H9 (cell line): ENCODE measurements at regions not wholly inside any gene's neighbourhood (a gene's known extent, or its start where the extent isn't known, plus 50 kb on each side); places are given as distances from the start of the nearest gene placed in this dataset.

Experiments used
- DNase-seq: peaks from one replicate; pipeline ENCODE4 v3.0.0-alpha.2; 2017
- H2AFZ ChIP-seq: one replicate; pipeline ENCODE4 v1.6.1; 2013; ENCODE audit warnings: mild to moderate bottlenecking, low read length, control low read depth, moderate library complexity
- H2AK5ac ChIP-seq: 2 replicates; pipeline ENCODE4 v1.6.1; 2013; ENCODE audit warnings: low read length, control low read depth, mixed read lengths; ENCODE audit not compliant: insufficient read length
- H2BK120ac ChIP-seq: one replicate; pipeline ENCODE4 v1.6.1; 2013; ENCODE audit warnings: low read depth, mild to moderate bottlenecking, low read length, control low read depth, inconsistent platforms; ENCODE audit not compliant: poor library complexity, severe bottlenecking
- H2BK12ac ChIP-seq: 2 replicates; pipeline ENCODE4 v1.6.1; 2013; ENCODE audit warnings: low read length, control low read depth, mixed read lengths, low read depth; ENCODE audit not compliant: insufficient read length
- H2BK15ac ChIP-seq: 2 replicates; pipeline ENCODE4 v1.6.1; 2013; ENCODE audit warnings: low read depth, low read length, control low read depth
- H2BK20ac ChIP-seq: one replicate; pipeline ENCODE4 v1.6.1; 2013; ENCODE audit warnings: low read depth, mild to moderate bottlenecking, low read length, control low read depth, inconsistent platforms; ENCODE audit not compliant: poor library complexity, severe bottlenecking
- H2BK5ac ChIP-seq: 2 replicates; pipeline ENCODE4 v1.6.1; 2013; ENCODE audit warnings: low read length, control low read depth, mixed read lengths; ENCODE audit not compliant: insufficient read length
- H3K14ac ChIP-seq: 2 replicates; pipeline ENCODE4 v1.6.1; 2013; ENCODE audit warnings: low read length, control low read depth; ENCODE audit not compliant: insufficient read depth
- H3K18ac ChIP-seq: 2 replicates; pipeline ENCODE4 v1.6.1; 2013; ENCODE audit warnings: low read depth, mild to moderate bottlenecking, mixed read lengths, low read length, control low read depth; ENCODE audit not compliant: insufficient read length
- H3K23ac ChIP-seq: 2 replicates; pipeline ENCODE4 v1.6.1; 2013; ENCODE audit warnings: low read length, control low read depth, mixed read lengths, low read depth; ENCODE audit not compliant: insufficient read length
- H3K23me2 ChIP-seq: 2 replicates; pipeline ENCODE4 v1.6.1; 2013; ENCODE audit warnings: low read depth, mild to moderate bottlenecking, mixed read lengths, low read length, control low read depth; ENCODE audit not compliant: insufficient read length, poor library complexity, severe bottlenecking
- H3K27ac ChIP-seq: 2 replicates; pipeline ENCODE4 v1.5.1; 2013; ENCODE audit warnings: low read length, control low read depth, mixed read lengths, low read depth; ENCODE audit not compliant: insufficient read length
- H3K27me3 ChIP-seq: 2 replicates; pipeline ENCODE4 v1.6.1; 2013; ENCODE audit warnings: low read length, control low read depth, inconsistent platforms; ENCODE audit not compliant: insufficient read depth
- H3K4ac ChIP-seq: 2 replicates; pipeline ENCODE4 v1.6.1; 2013; ENCODE audit warnings: low read depth, mild to moderate bottlenecking, control low read depth, inconsistent platforms, low read length, moderate library complexity
- H3K4me1 ChIP-seq: 2 replicates; pipeline ENCODE4 v1.6.1; 2013; ENCODE audit warnings: low read length, control low read depth, inconsistent platforms; ENCODE audit not compliant: insufficient read depth
- H3K4me2 ChIP-seq: 2 replicates; pipeline ENCODE4 v1.6.1; 2013; ENCODE audit warnings: low read length, control low read depth, mixed read lengths; ENCODE audit not compliant: insufficient read length, insufficient read depth
- H3K56ac ChIP-seq: 2 replicates; pipeline ENCODE4 v1.6.1; 2013; ENCODE audit warnings: low read depth, mild to moderate bottlenecking, mixed read lengths, low read length, control low read depth; ENCODE audit not compliant: insufficient read length
- H3K79me1 ChIP-seq: 2 replicates; pipeline ENCODE4 v1.6.1; 2013; ENCODE audit warnings: low read depth, mild to moderate bottlenecking, moderate library complexity, low read length, control low read depth, inconsistent platforms; ENCODE audit not compliant: insufficient read depth, poor library complexity, severe bottlenecking
- H3K79me2 ChIP-seq: 2 replicates; pipeline ENCODE4 v1.6.1; 2013; ENCODE audit warnings: low read length, control low read depth, inconsistent platforms; ENCODE audit not compliant: insufficient read depth
- H3K9ac ChIP-seq: 2 replicates; pipeline ENCODE4 v1.6.1; 2013; ENCODE audit warnings: low read length, control low read depth, mixed read lengths; ENCODE audit not compliant: insufficient read length; ENCODE audit errors: extremely low read depth
- H3K9me3 ChIP-seq: one replicate; pipeline ENCODE4 v1.6.1; 2013; ENCODE audit warnings: low read depth, low read length, inconsistent platforms; ENCODE audit not compliant: control insufficient read depth
- H3T11ph ChIP-seq: one replicate; pipeline ENCODE4 v1.6.1; 2013; ENCODE audit warnings: mild to moderate bottlenecking, low read length, control low read depth, inconsistent platforms
- H4K20me1 ChIP-seq: one replicate; pipeline ENCODE4 v1.6.1; 2013; ENCODE audit not compliant: control insufficient read depth, insufficient read length, insufficient read depth
- H4K5ac ChIP-seq: 2 replicates; pipeline ENCODE4 v1.6.1; 2013; ENCODE audit warnings: low read depth, mild to moderate bottlenecking, mixed read lengths, low read length, control low read depth; ENCODE audit not compliant: insufficient read length
- H4K8ac ChIP-seq: replicated peaks from 2 replicates; pipeline ENCODE4 v1.6.1; 2013; ENCODE audit warnings: low read length, control low read depth, mixed read lengths, low read depth; ENCODE audit not compliant: insufficient read length
- H4K91ac ChIP-seq: 2 replicates; pipeline ENCODE4 v1.6.1; 2013; ENCODE audit warnings: low read depth, mild to moderate bottlenecking, moderate library complexity, mixed read lengths, low read length, control low read depth; ENCODE audit not compliant: insufficient read length
- H3K27ac Mint-ChIP-seq, 3 experiments: 2 replicates in 2 of 3; 3 replicates in 1 of 3; pipeline ENCODE4 v1.8.0; 2020 to 2021; ENCODE audit warnings: mixed read lengths in 3 of 3, mild to moderate bottlenecking in 1 of 3, moderate library complexity in 1 of 3
- H3K27me3 Mint-ChIP-seq: 2 replicates; pipeline ENCODE4 v1.8.0; 2021; ENCODE audit warnings: low read depth, mild to moderate bottlenecking, moderate library complexity, mixed read lengths
- H3K36me3 Mint-ChIP-seq, 3 experiments: 2 replicates in 2 of 3; 3 replicates in 1 of 3; pipeline ENCODE4 v1.8.0; 2020 to 2021; ENCODE audit warnings: low read depth in 3 of 3, mixed read lengths in 3 of 3; ENCODE audit not compliant: insufficient read depth in 1 of 3
- H3K4me1 Mint-ChIP-seq, 2 experiments: 2 replicates each; pipeline ENCODE4 v1.8.0; 2020; ENCODE audit warnings: mixed read lengths in 2 of 2
- H3K4me3 Mint-ChIP-seq, 2 experiments: 2 replicates in 1 of 2; 3 replicates in 1 of 2; pipeline ENCODE4 v1.8.0; 2020 to 2021; ENCODE audit warnings: mild to moderate bottlenecking in 2 of 2, mixed read lengths in 2 of 2, moderate library complexity in 1 of 2
- H3K9me3 Mint-ChIP-seq, 2 experiments: 2 replicates in 1 of 2; 3 replicates in 1 of 2; pipeline ENCODE4 v1.8.0; 2020; ENCODE audit warnings: mild to moderate bottlenecking in 2 of 2, mixed read lengths in 2 of 2, moderate library complexity in 1 of 2
- WGBS: extraction: QIAGEN DNeasy Blood & Tissue Kit; methylation state at CpG from one replicate; pipeline ENCODE4 v1.1.7; 2013; ENCODE audit warnings: missing lambda C conversion rate, low lambda C conversion rate, mixed read lengths; ENCODE audit not compliant: insufficient read length; ENCODE audit errors: extremely low coverage; 5-methylcytosine and 5-hydroxymethylcytosine counted together
- TF ChIP-seq, protein P1 (sequence below): fragments of 200-600 bp; sonication (generic); conservative IDR thresholded peaks from 3 replicates; pipeline ENCODE4 v1.8.0; 2021; ENCODE audit warnings: antibody characterized with exemption, mild to moderate bottlenecking

DNA sequence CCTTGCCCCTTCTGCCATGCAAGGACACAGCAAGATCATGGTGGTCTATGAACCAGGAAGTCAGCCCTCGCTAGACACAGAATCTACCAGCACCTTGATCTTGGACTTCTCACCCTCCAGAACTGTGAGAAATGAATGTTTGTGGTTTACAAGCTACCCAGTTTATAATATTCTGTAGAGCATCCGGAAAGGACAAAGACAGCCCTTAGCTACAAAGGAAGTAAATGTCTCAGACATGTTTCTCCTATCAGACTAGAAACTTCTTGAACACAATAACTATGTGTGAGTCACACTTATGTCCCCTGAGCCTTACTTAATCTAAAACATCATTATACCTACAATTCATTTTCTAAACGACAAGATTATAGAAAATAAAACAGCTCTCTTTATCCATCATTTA is 176.7 kb downstream of the KLHL28 start:
- H2BK120ac ChIP-seq: no peak overlapping the region
- H3K23ac ChIP-seq: no peak overlapping the region
- Mint-ChIP-seq H3K27ac (no peak overlapping the region; a peak in 1 of 7 replicates), H3K4me3 (no peak overlapping the region), H3K36me3 (no peaks in the 10 kb centered on the region), H3K4me1 (peaks cover 5% of the 10 kb centered on the region in 2 experiments), H3K27me3 (no peaks in the 10 kb centered on the region), H3K9me3 (no peaks in the 10 kb centered on the region; a peak in 1 of 5 replicates)
- H3K4me1 ChIP-seq: no peaks in the 10 kb centered on the region
- no peaks in the 10 kb centered on the region for H3K23me2 ChIP-seq
- H3K79me1 ChIP-seq: no peaks in the 10 kb centered on the region
- H3K14ac ChIP-seq: no peak overlapping the region
- DNase-seq: no peak
- H4K8ac ChIP-seq: no peak overlapping the region
- no peak overlapping the region for H2BK20ac ChIP-seq
- no peak overlapping the region for H3K4me2 ChIP-seq
- H3K56ac ChIP-seq: no peak overlapping the region
- peaks cover 4% of the 10 kb centered on the region for H3K9me3 ChIP-seq
- H3K4ac ChIP-seq: no peak overlapping the region
- no peak overlapping the region for H3K18ac ChIP-seq
- H3K27me3 ChIP-seq: no peaks in the 10 kb centered on the region
- H3K79me2 ChIP-seq: no peaks in the 10 kb centered on the region
- TF ChIP-seq, protein P1, sequence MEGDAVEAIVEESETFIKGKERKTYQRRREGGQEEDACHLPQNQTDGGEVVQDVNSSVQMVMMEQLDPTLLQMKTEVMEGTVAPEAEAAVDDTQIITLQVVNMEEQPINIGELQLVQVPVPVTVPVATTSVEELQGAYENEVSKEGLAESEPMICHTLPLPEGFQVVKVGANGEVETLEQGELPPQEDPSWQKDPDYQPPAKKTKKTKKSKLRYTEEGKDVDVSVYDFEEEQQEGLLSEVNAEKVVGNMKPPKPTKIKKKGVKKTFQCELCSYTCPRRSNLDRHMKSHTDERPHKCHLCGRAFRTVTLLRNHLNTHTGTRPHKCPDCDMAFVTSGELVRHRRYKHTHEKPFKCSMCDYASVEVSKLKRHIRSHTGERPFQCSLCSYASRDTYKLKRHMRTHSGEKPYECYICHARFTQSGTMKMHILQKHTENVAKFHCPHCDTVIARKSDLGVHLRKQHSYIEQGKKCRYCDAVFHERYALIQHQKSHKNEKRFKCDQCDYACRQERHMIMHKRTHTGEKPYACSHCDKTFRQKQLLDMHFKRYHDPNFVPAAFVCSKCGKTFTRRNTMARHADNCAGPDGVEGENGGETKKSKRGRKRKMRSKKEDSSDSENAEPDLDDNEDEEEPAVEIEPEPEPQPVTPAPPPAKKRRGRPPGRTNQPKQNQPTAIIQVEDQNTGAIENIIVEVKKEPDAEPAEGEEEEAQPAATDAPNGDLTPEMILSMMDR: no peak
- H2AK5ac ChIP-seq: no peak overlapping the region
- H4K91ac ChIP-seq: no peak overlapping the region
- no peak overlapping the region for H3K9ac ChIP-seq
- no peak overlapping the region for H2BK5ac ChIP-seq
- H4K5ac ChIP-seq: no peak overlapping the region
- no peak overlapping the region for H3K27ac ChIP-seq
- H2AFZ ChIP-seq: no peak overlapping the region
- no peaks in the 10 kb centered on the region for H4K20me1 ChIP-seq
- H3T11ph ChIP-seq: no peak overlapping the region
- 100% methylated on average over 1 of the region's 3 CpGs for WGBS
- H2BK15ac ChIP-seq: no peak overlapping the region
- no peak overlapping the region for H2BK12ac ChIP-seq
